GM12892 (cell line): ENCODE measurements at regions not wholly inside any gene's neighbourhood (a gene's known extent, or its start where the extent isn't known, plus 50 kb on each side); places are given as distances from the start of the nearest gene placed in this dataset.

Experiments
- POLR2A ChIP-seq: IDR thresholded peaks from 2 replicates; pipeline ENCODE4 v1.6.1; 2011; ENCODE audit warnings: low read depth, low read length, control low read depth
- POLR2AphosphoS5 ChIP-seq: IDR thresholded peaks from 2 replicates; pipeline ENCODE4 v1.6.1; 2011; ENCODE audit warnings: low read depth, low read length, control low read depth
- TAF1 ChIP-seq: IDR thresholded peaks from 2 replicates; pipeline ENCODE4 v1.6.1; 2011; ENCODE audit warnings: low read depth, mild to moderate bottlenecking, control low read depth, low read length, borderline replicate concordance

GRCh38 chr3:28758115-28758514 lies 409.5 kb upstream of the AZI2 start:
- TF ChIP-seq POLR2AphosphoS5 = no peak
- TF ChIP-seq POLR2A = no peak
- TF ChIP-seq TAF1 = no peak
